NB4 (cell line): ENCODE measurements at regions not wholly inside any gene's neighbourhood (a gene's known extent, or its start where the extent isn't known, plus 50 kb on each side); places are given as distances from the start of the nearest gene placed in this dataset.

ENCODE experiments used
- MYC ChIP-seq: IDR thresholded peaks from 2 replicates; pipeline ENCODE4 v1.6.1; 2011; ENCODE audit warnings: low read depth, low read length
- POLR2A ChIP-seq: IDR thresholded peaks from 2 replicates; pipeline ENCODE4 v1.6.1; 2011; ENCODE audit warnings: mild to moderate bottlenecking; ENCODE audit not compliant: insufficient read length; ENCODE audit errors: extremely low read depth
- TF ChIP-seq, protein P1 (sequence below): IDR thresholded peaks from one replicate; pipeline ENCODE4 v1.5.1; 2012; ENCODE audit warnings: low read depth, low read length
- TF ChIP-seq, protein P2 (sequence below): IDR thresholded peaks from 2 replicates; pipeline ENCODE4 v1.6.1; 2011; ENCODE audit warnings: low read depth, low read length

DNA sequence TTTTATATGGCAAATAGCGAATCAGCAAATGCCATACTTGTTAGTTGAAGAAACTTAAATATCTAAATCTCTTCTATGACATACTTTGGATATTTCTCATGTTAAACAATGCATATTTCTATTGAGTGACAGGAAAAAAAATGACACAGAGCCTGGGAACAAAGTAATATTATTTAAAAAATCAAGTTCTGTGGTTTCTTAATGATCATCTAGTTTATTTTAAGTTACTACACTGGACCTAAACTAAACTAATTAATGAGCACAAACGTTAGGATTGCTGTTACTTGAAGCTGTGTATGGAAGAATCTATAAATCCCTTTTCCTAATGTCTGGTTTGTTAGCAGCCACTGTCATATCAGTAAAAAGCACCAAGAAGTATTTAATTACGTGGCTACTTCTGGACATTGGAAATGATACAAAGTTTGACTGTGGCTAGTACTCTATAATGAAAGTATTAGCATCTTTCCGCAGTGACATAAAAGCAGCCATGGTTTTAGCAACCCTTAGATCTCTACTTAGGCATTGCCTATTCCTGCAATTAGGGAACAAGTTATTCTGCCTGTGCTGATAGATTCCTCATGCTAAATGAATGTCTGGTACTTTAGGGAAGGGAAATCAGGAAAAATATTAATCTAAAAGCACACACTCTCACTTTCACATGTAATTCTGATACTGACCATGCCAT is 981.7 kb upstream of the B3GALT2 start:
- TF ChIP-seq, protein P1, sequence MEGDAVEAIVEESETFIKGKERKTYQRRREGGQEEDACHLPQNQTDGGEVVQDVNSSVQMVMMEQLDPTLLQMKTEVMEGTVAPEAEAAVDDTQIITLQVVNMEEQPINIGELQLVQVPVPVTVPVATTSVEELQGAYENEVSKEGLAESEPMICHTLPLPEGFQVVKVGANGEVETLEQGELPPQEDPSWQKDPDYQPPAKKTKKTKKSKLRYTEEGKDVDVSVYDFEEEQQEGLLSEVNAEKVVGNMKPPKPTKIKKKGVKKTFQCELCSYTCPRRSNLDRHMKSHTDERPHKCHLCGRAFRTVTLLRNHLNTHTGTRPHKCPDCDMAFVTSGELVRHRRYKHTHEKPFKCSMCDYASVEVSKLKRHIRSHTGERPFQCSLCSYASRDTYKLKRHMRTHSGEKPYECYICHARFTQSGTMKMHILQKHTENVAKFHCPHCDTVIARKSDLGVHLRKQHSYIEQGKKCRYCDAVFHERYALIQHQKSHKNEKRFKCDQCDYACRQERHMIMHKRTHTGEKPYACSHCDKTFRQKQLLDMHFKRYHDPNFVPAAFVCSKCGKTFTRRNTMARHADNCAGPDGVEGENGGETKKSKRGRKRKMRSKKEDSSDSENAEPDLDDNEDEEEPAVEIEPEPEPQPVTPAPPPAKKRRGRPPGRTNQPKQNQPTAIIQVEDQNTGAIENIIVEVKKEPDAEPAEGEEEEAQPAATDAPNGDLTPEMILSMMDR, result no peak
- TF ChIP-seq POLR2A (no peak), MYC (no peak)
- TF ChIP-seq, protein P2, sequence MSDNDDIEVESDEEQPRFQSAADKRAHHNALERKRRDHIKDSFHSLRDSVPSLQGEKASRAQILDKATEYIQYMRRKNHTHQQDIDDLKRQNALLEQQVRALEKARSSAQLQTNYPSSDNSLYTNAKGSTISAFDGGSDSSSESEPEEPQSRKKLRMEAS, result no peak
